Heart right ventricle (tissue), 16 donors: ENCODE measurements at regions not wholly inside any gene's neighbourhood (a gene's known extent, or its start where the extent isn't known, plus 50 kb on each side); places are given as distances from the start of the nearest gene placed in this dataset.

Source experiments
- ATAC-seq, 8 donors: fragments of 200-7000 bp; cut with Tn5 transposase; one replicate each; pipeline ENCODE4 v1.9.1; 2020; ENCODE audit warnings: mild to moderate bottlenecking in 8 of 8, moderate library complexity in 8 of 8, moderate number of reproducible peaks in 1 of 8
- DNase-seq, 2 donors: peaks; one replicate each; pipeline ENCODE4 v3.0.0-alpha.2; 2020
- H3K27ac ChIP-seq, 10 donors: fragments of 200-600 bp; sonication (generic) in 2 of 10; one replicate each; pipeline versions ENCODE4 v1.5.0 to v1.8.0; 2020 to 2022; ENCODE audit warnings: mild to moderate bottlenecking in 3 of 10
- H3K27me3 ChIP-seq, 7 donors: fragments of 200-600 bp; one replicate each; pipeline ENCODE4 v1.8.0; 2021 to 2022; ENCODE audit warnings: mild to moderate bottlenecking in 2 of 7
- H3K36me3 ChIP-seq, 9 donors: fragments of 200-600 bp; sonication (generic) in 1 of 9; one replicate each; pipeline versions ENCODE4 v1.5.0 to v1.8.0; 2020 to 2022; ENCODE audit warnings: mild to moderate bottlenecking in 2 of 9
- H3K4me1 ChIP-seq, 9 donors: fragments of 200-600 bp; sonication (generic) in 1 of 9; one replicate each; pipeline versions ENCODE4 v1.5.0 to v1.8.0; 2020 to 2022; ENCODE audit warnings: mild to moderate bottlenecking in 4 of 9
- H3K4me3 ChIP-seq, 10 donors: fragments of 200-600 bp; sonication (generic) in 2 of 10; one replicate each; pipeline versions ENCODE4 v1.5.0 to v1.8.0; 2020 to 2022; ENCODE audit warnings: mild to moderate bottlenecking in 7 of 10, moderate library complexity in 2 of 10
- H3K9me3 ChIP-seq, 11 donors: fragments of 200-600 bp in 10 of 11; sonication (generic) in 2 of 11; one replicate each; pipeline versions ENCODE4 v1.5.0 to v1.8.0; 2013 to 2022; ENCODE audit warnings: mild to moderate bottlenecking in 2 of 11, control low read depth in 1 of 11, moderate library complexity in 1 of 11
- WGBS, 2 donors: extraction: QIAGEN DNeasy Blood & Tissue Kit; methylation state at CpG; one replicate each; pipeline ENCODE4 v1.1.7; 2013; ENCODE audit warnings: inconsistent platforms in 1 of 2; 5-methylcytosine and 5-hydroxymethylcytosine counted together
- intact Hi-C, 10 donors: fragments of 100-400 bp; cut with DNase I; formaldehyde crosslinking; loops; one replicate each; pipeline versions ENCODE4 v1.11.1 to v1.14.2; 2022
- TF ChIP-seq, protein P1 (sequence below), 9 donors: fragments of 200-600 bp; sonication (generic) in 2 of 9; IDR thresholded peaks; one replicate each; pipeline versions ENCODE4 v1.5.0 to v1.8.0; 2021 to 2022; ENCODE audit warnings: antibody characterized with exemption in 9 of 9, mild to moderate bottlenecking in 5 of 9, moderate library complexity in 1 of 9
- donor health status: Arrhythmogenic right ventricular cardiomyopathy.
- donor health status: ischemic (EF 13 %, LVEDD 7.1; RV severe dilation, severe dysfunction).
- donor health status: healthy with polysubstance abuse.
- donor health status: DM: no; HTN: yes; CAD: no.
- donor health status: DM: no; HTN: no; CAD: no.
- donor health status: ischemic (EF 25% LVEDD 6.9; RV normal size, moderate dysfunction).
- donor health status: ischemic (EF 25% LVEDD 5.7; RV mildly dilated, moderate dysfunction).
- donor health status: healthy.
- donor health status: DM: yes; HTN: yes; CAD: no.
- donor health status: Ischemic cardiomyopathy.
- donor health status: ischemic (EF 35%, LVEDD 5.7; RV mildly dilated, moderate dysfunction).
- donor health status: nonischemic (EF 11% LVEDD 7.7; RV severe dilation, severe dysfunction).
- donor health status: DM: yes; HTN: yes; CAD: no.
- donor health status: PGD.
- donor health status: ischemic (EF 29% LVEDD 5.4; RV normal size, mild dysfunction).
- donor health status: nonischemic (EF 23%, LVEDD 6.1; RV moderate dilation, normal function).

DNA sequence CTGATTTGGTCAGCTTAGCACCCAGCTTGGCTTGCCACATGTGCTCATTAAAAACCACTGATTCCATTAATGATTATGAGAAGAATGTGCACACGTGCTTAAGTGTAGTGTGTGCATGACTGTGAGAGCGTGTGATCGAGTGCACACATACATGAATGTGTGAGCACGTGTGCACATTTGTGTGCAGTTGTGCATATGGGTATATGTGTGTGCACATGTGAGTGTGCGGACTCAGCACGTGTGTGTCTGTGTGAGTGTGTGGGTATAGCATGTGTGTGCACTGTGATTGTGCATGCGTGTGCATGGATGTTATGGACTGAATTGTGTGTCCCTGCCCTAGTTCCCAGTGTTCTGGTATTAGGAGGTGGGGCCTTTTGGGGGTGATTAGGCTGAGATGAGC lies 202.1 kb upstream of the ZNF536 start:
- no peak for ATAC-seq

DNA sequence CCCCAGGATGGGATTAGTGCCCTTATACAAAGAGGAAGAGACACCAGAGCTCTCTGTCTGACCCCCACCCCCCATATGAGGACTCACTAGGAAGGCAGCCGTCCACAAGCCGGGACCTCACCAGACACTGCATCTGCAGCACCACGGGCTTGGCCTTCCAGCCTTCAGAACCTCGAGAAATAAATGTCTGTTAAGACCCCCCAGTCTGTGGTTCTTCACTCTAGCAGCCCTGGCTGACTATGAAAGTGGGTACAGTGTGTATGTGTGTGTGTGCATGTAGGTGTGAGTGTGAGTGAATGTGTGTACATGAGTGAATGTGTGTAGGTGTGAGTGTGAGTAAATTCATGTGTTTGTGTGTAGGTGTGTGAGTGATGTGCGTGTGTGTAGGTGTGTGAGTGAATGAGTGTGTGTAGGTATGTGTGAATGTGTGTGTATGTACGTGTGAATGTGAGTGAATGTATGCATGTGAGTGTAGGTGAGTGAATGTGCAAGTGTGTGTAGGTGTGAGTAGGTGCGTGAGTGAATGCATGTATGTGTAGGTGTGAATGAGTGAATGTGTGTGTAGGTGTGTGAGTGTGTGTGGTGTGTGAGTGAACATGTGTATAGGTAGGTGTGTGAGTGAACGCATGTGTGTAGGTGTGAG lies 201.6 kb upstream of the ZNF536 start:
- TF ChIP-seq, protein P1, sequence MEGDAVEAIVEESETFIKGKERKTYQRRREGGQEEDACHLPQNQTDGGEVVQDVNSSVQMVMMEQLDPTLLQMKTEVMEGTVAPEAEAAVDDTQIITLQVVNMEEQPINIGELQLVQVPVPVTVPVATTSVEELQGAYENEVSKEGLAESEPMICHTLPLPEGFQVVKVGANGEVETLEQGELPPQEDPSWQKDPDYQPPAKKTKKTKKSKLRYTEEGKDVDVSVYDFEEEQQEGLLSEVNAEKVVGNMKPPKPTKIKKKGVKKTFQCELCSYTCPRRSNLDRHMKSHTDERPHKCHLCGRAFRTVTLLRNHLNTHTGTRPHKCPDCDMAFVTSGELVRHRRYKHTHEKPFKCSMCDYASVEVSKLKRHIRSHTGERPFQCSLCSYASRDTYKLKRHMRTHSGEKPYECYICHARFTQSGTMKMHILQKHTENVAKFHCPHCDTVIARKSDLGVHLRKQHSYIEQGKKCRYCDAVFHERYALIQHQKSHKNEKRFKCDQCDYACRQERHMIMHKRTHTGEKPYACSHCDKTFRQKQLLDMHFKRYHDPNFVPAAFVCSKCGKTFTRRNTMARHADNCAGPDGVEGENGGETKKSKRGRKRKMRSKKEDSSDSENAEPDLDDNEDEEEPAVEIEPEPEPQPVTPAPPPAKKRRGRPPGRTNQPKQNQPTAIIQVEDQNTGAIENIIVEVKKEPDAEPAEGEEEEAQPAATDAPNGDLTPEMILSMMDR (IDR thresholded peaks at IDR 0.05), result no peak
- intact Hi-C loops, result no loop called here
- H3K27me3 ChIP-seq, result peaks cover 0 to 12% (median 0%) of the 10 kb centered on the region in 7 donors
- ATAC-seq (no peak), DNase-seq (no peak)
- H3K27ac ChIP-seq, result no peak overlapping the region
- no peak overlapping the region for H3K4me3 ChIP-seq
- WGBS, 2 donors, result 91 to 93% methylated on average over 8 of the region's 8 CpGs
- no peaks in the 10 kb centered on the region for H3K9me3 ChIP-seq
- no peaks in the 10 kb centered on the region for H3K36me3 ChIP-seq
- H3K4me1 ChIP-seq, result no peaks in the 10 kb centered on the region

More for the DNA sequence above, 202.1 kb upstream of the ZNF536 start:
- intact Hi-C loops, result no loop called here
- Histone ChIP-seq H3K9me3 (no peaks in the 10 kb centered on the region), H3K27me3 (peaks cover 0 to 12% (median 0%) of the 10 kb centered on the region in 7 donors), H3K4me1 (no peaks in the 10 kb centered on the region), H3K36me3 (no peaks in the 10 kb centered on the region), H3K4me3 (no peak overlapping the region), H3K27ac (no peak overlapping the region)
- 93 to 96% methylated on average over 7 of the region's 7 CpGs for WGBS, 2 donors
- TF ChIP-seq, protein P1 (IDR thresholded peaks at IDR 0.05), result no peak
- DNase-seq, result no peak

DNA sequence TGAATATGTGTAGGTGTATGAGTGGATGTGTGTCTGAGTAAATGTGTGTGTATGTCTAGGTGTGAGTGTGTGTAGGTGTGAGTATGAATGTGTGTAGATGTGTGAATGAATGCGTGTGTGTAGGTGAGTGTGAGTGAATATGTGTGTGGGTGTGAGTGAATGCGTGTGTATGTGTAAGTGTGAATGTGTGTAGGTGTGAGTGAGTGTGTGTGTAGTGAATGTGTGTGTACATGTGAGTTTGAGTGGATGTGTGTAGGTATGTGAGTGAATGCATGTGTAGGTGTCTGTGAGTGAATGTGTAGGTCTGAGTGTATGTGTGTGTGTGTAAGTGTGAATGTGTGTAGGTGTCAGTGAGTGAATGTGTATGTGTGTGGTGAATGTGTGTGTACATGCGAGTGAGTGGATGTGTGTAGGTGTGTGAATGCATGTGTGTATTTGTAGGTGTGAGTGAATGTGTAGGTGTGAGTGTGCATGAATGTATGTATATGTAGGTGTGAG lies 201.0 kb upstream of the ZNF536 start:
- Histone ChIP-seq H3K4me3 (no peak overlapping the region), H3K27ac (no peak overlapping the region), H3K4me1 (no peaks in the 10 kb centered on the region), H3K36me3 (no peaks in the 10 kb centered on the region), H3K9me3 (no peaks in the 10 kb centered on the region), H3K27me3 (peaks cover 0 to 12% (median 0%) of the 10 kb centered on the region in 7 donors)
- TF ChIP-seq, protein P1 (IDR thresholded peaks at IDR 0.05), result no peak
- 94 to 97% methylated on average over 3 of the region's 3 CpGs for WGBS, 2 donors
- intact Hi-C loops, result no loop called here
- no peak for ATAC-seq
- no peak for DNase-seq

- TF ChIP-seq, protein P1 (IDR thresholded peaks at IDR 0.05), result no peak
These were observed 200.2 kb upstream of the ZNF536 start for GRCh38 chr19:30171795-30172612.

More at GRCh38 chr19:30171795-30172612, 200.2 kb upstream of the ZNF536 start:
- ATAC-seq (no peak), DNase-seq (no peak)
- H3K4me3 ChIP-seq, result no peak overlapping the region
- H3K27ac ChIP-seq, result no peak overlapping the region
- H3K4me1 ChIP-seq, result no peaks in the 10 kb centered on the region
- H3K9me3 ChIP-seq, result no peaks in the 10 kb centered on the region
- H3K27me3 ChIP-seq, result peaks cover 0 to 12% (median 3%) of the 10 kb centered on the region in 7 donors
- H3K36me3 ChIP-seq, result no peaks in the 10 kb centered on the region
- WGBS, 2 donors, result 74 to 76% methylated on average over 10 of the region's 10 CpGs
- intact Hi-C loops, result no loop called here
